ENCODE measurements at regions not wholly inside any gene's neighbourhood (a gene's known extent, or its start where the extent isn't known, plus 50 kb on each side); places are given as distances from the start of the nearest gene placed in this dataset.
"Not testable (repeated sequence)": the region's sequence is repeated elsewhere in the genome, so short reads cannot be mapped to it uniquely, and the experiment has no call there.

DNA sequence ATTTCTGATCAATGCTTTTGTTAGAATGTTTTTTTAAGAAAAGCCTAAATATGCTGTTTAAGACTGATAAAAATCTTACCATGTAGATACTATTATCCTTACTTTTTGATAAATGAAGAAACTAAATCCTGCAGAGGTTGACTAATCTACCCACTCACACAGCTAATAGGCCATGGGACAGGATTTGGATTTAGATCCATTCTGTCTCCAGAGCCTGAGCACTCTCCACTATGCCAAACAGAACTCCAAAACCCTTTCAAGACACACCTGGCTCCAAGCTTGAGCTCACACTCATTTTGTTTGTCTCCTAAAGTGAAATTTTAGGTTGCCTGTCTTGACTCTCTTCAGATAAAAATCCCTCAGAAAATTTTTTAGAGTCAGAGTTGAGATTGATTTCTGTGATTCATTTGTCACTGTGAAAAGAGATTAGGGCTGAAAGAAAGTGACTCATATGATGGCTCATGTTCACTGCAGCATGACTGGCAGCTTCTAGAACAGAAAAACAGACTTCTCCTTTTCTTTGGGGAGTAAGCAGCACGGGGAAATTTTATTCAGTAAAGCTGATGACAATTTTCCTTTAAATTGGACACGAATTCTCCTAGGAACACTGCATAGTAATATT is 132.3 kb upstream of the POT1 start (continued):
- TF ChIP-seq TAF1 (IDR thresholded peaks at IDR 0.05; ENCODE audit: control insufficient read depth, extremely low read depth, insufficient read depth, low read length, severe bottlenecking): no peak
- TF ChIP-seq CBFA2T2 (conservative IDR thresholded peaks at IDR 0.05): peak; percentile 75
- no peak for TF ChIP-seq NFRKB (IDR thresholded peaks at IDR 0.05; ENCODE audit: low read depth)
- TF ChIP-seq, protein P1, sequence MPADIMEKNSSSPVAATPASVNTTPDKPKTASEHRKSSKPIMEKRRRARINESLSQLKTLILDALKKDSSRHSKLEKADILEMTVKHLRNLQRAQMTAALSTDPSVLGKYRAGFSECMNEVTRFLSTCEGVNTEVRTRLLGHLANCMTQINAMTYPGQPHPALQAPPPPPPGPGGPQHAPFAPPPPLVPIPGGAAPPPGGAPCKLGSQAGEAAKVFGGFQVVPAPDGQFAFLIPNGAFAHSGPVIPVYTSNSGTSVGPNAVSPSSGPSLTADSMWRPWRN (IDR thresholded peaks at IDR 0.05; ENCODE audit: low read depth): no peak
- no peak for TF ChIP-seq TGIF2 (CRISPR knock-in tag; IDR thresholded peaks at IDR 0.05)
- TF ChIP-seq FOS (IDR thresholded peaks at IDR 0.05; ENCODE audit: extremely low read depth, insufficient read length): peak; percentile 22
- TF ChIP-seq HNRNPUL1 (IDR thresholded peaks at IDR 0.05; ENCODE audit: low read length): no peak
- TF ChIP-seq ZNF445 (CRISPR knock-in tag; IDR thresholded peaks at IDR 0.05; ENCODE audit: low read depth): no peak
- TF ChIP-seq ZKSCAN8 (CRISPR knock-in tag; IDR thresholded peaks at IDR 0.05): no peak
- peak; percentile 96 for TF ChIP-seq HDAC2 (IDR thresholded peaks at IDR 0.05)
- TF ChIP-seq ZNF695 (CRISPR knock-in tag; IDR thresholded peaks at IDR 0.05): no peak
- TF ChIP-seq CC2D1A (IDR thresholded peaks at IDR 0.05): no peak
- no peak for TF ChIP-seq HIVEP1 (CRISPR knock-in tag; IDR thresholded peaks at IDR 0.05)
- TF ChIP-seq NELFE (IDR thresholded peaks at IDR 0.05; ENCODE audit: insufficient read depth, insufficient read length): no peak
- no peak for TF ChIP-seq MIER1 (IDR thresholded peaks at IDR 0.05; ENCODE audit: low read depth)
- no peak; the same call in 1 of the 2 replicates for TF ChIP-seq TAL1 (IDR thresholded peaks at IDR 0.05)
- peak; percentile 83 for TF ChIP-seq ARID1B (IDR thresholded peaks at IDR 0.05)
- TF ChIP-seq ZNF764 (CRISPR knock-in tag; IDR thresholded peaks at IDR 0.05; ENCODE audit: low read depth): no peak

DNA sequence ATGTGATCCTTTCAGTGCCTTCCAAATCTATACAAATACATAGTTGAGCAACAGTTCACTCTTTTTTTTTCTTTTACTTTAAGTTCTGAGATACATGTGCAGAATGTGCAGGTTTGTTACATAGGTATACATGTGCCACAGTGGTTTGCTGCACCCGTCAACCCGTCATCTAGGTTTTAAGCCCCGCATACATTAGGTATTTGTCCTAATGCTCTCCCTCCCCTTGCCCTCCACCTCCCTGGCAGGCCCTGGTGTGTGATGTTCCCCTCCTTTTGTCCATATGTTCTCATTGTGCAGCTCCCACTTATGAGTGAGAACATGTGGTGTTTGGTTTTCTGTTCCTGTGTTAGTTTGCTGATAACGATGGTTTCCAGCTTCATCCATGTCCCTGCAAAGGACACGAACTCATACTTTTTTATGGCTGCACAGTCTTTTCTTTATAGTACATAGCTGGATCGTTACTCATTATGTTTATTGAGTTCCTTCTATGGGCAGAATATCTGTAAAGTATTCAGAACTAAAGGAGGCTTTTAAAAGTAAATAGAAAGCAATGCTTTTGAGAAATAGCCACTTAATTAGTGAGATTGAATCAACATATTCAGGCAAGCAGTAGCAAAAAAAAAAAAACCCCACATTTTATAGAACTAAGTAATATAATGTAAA is 131.6 kb upstream of the POT1 start:
- POLR2A ChIA-PET: interaction anchor here (0.8 kb wide), 1 partner anchor 254 kb away, joined by 3 read pairs; no protein-coding TSS in a partner anchor
- in situ Hi-C loops (cut with MboI); ATAC-seq; H3K4me3 ChIP-seq; H3K9me3 ChIP-seq (replicated peaks; ENCODE audit: control insufficient read depth, insufficient read depth, low read depth, low read length); CTCF ChIA-PET (ENCODE audit: low intra/inter-chr PET ratio); H3K4me2 ChIP-seq (ENCODE audit: insufficient read depth, low read length); H3K9me1 ChIP-seq (ENCODE audit: control insufficient read depth, insufficient read depth, low read length); BruUV-seq (replicated peaks); H3K9ac ChIP-seq (ENCODE audit: insufficient read depth in 1 of 2, low read depth in 2 of 2, low read length in 2 of 2); H3K27ac ChIP-seq (ENCODE audit: extremely low read depth, low read depth, low read length); H3K79me2 ChIP-seq (ENCODE audit: control insufficient read depth, insufficient read depth, low read length); H2AFZ ChIP-seq (ENCODE audit: low read depth, low read length); DNase-seq (ENCODE audit: extremely low read depth in 1 of 4, low spot score in 3 of 4); H3K4me1 ChIP-seq (replicated peaks in 1 of 2; ENCODE audit: control insufficient read depth in 2 of 2, insufficient read depth in 2 of 2, low read length in 2 of 2); FAIRE-seq; H3K36me3 ChIP-seq (ENCODE audit: control insufficient read depth, insufficient read depth, low read length); H3K27me3 ChIP-seq (ENCODE audit: control insufficient read depth in 2 of 2, insufficient read depth in 2 of 2, low read length in 2 of 2); H4K20me1 ChIP-seq (replicated peaks; ENCODE audit: control insufficient read depth, insufficient read depth, low read length): not testable (repeated sequence)
- WGBS (ENCODE audit: insufficient coverage, low coverage, missing lambda C conversion rate): 4% methylated on average over 6 of the region's 6 CpGs
- intact Hi-C loops (cut with micrococcal nuclease): loop anchor here (2.0 kb wide), 1 partner anchor 256 kb away; no protein-coding TSS in a partner anchor
